GM11168 (cell line): ENCODE measurements at regions not wholly inside any gene's neighbourhood (a gene's known extent, or its start where the extent isn't known, plus 50 kb on each side); places are given as distances from the start of the nearest gene placed in this dataset.

Source experiments
- in situ Hi-C: fragments of 300-500 bp; cut with MboI; formaldehyde crosslinking; loops from one replicate; pipeline ENCODE4 v1.12.0; 2022; ENCODE audit warnings: low sequenced_read_pairs; ENCODE audit not compliant: unreplicated experiment

DNA sequence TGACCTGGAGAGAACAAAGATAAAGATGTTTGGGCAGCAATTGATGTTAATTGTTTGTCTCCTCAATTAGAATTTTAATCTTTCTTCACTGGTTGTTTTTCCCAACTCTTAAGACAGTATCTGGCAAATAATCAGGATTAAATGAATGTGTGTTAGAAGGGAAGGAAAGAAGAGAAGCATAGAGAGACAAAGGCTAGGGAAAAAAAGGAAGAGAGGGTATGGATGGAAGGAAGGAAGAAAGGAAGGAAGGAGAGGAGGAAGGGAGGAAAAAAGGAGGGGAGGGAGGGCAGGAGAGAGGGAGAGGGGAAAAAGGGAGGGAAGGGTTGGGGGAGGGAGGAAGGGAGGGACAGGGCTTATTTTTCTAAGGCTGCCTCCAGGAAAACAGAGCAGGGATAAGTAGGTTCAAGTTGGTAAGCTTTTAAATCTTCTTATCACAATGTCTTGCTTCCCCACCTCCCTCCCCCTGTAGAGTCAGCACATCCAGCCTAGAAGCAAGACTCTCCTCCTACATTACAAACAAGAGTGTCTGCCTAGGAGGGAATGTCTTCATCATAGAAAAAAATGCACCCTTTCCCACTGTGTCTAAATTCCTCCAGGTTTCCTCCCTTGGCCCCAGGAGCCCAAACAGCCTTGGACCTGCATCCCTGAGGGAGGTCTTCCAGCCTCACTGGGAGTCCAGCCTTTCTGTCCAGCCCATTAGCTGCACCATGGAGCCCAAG is 447.8 kb upstream of the JARID2 start:
- in situ Hi-C loops = no loop called here

DNA sequence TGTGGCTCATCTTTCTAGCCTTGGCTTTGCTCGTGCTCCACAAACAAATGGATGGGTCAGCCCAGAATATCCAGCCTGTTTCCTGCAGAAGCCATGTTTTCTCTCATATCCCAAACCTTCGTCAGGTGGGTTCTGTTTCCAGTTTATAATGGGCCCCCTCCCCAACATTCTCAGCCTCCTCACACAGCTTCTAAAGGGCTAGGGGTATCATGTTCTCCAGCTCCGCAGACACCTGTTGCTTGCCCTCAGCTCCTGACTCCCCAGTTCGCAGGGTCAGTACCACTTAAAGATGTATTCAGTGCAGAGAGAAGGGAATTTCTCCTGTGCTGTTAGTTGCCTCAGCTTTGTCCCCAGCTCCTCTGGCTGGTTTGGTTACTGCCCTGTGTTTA is 447.3 kb upstream of the JARID2 start:
- in situ Hi-C loops = no loop called here

DNA sequence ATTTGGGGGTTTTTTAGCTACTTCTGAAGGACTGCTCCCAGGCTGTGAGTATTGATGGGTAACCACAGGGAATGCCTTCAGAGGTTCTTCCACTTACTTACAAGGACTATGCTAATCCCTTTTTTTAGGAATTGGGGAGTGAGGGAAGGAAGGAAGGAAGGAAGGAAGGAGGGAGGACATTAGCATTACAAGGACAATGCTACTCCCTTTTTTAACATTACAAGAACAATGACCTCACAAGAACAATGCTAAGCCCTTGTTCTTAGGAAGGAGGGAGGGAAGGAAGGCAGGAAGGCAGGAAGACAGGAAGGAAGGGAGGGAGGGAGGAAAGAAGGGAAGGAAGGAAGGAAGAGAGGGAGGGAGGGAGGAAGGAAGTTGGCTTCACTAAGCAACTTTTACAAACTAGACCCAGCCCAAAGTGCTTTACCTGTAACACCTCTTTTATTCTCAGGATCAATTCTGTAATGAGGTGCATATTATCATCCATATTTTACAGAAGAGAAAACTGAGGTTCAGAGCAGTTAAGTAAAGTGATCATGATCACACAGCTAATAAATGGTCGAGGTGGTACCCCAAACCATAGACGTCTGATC is 446.8 kb upstream of the JARID2 start:
- in situ Hi-C loops = no loop called here

DNA sequence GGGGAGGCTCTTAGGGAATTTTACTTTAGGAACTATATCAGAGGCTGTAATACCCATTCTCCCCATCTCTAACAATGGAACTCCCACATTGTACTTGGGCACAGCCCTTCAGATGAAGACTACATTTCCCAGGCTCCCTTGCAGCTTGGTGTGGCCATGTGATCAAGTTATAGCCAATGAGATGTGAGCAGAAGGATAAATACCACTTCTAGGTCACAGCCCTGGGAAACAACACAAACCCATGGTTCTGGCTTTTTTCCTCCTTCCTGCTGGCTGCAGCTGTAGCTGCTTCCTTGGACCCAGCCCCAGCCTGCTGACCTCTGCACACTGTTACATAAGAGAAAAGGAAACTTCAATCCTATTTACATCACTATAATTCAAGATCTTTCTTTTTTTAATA is 445.9 kb upstream of the JARID2 start:
- in situ Hi-C loops = no loop called here

DNA sequence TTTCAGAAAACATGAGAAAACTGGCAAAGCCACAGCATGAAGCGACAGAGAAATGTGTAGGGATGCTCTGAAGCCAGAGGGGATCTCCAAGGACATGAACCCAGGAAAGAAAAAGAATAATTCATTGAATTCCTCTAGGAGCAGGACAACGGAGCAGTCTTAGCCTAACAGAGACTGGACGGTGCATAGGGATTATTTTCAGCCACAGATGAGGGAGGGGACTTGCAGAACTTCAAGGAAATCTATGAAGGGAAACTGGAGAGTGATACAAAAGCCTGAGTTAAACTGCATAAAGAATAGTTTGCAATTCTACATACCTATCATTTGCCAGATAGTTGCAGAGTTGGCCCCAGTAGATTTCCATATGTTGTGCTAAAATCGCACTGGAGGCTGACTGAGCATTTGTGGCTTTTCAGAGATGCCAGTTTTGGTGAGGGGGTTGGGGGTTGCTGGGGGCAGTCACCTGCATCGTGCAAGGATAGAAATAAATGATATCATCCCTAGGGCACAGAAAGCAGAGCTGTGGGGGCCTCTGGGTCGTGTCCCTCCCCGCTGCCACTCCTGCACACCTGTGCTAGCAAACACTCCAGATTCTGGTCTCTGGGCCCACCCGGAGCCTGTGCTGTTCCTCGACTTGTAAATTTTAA is 443.2 kb upstream of the JARID2 start:
- in situ Hi-C loops = no loop called here

DNA sequence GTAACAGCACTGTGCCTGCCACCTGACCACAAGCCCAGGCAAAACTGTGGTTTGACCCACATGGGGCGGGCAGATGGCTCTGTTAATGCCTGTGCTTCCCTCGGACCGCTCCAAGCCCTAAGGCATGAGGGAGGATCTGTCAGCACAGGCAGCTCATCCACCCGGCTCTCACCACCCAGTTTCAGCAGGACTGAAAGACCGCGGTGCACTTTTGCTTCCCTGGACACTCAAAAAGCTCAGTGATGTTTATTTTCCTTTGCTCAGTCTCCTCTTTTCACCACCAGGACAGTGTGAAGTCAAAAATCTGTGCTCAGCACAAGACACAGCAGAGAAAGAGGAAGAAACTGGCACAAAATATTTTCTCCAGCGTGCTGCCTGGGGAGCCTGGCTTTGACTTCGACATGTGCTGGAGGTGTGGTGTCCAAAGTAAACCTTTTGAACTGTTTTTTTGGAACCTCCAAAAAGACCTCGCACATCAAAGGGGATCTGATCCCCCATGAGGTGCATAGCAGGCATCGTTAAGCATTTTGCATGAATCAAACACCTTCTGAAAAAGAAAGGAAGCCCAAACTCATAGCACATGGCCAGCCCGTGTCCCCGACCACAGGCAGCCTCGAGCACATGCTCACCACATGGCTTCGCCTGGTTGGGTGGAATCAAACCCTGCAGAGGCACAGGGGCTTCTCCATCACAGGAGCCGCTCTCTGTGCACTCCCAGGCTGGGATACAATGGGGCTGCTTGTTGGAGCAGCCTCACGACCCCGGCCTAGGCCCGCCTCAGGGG is 441.7 kb upstream of the JARID2 start:
- in situ Hi-C loops = no loop called here

DNA sequence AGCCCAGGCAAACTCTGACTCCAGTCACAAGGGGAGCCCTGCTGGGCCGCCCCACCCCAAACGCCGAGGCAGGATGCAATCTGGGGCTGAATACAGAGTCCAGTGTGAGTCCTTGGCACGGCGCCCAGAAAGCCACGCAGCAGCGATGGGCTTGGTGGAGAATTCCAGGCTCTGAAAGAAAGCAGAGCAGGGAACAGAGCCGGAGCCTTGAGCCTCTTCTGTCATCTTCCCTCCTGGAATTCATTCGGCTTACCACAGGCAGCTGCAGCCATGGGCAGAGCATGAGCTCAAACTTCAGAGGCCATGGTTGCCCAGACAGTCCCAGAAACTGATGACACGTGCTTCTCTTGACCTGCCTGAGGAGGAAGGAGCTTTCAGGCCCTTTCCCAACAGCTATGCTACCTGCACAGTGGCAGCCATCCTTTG is 441.1 kb upstream of the JARID2 start:
- in situ Hi-C loops = no loop called here

DNA sequence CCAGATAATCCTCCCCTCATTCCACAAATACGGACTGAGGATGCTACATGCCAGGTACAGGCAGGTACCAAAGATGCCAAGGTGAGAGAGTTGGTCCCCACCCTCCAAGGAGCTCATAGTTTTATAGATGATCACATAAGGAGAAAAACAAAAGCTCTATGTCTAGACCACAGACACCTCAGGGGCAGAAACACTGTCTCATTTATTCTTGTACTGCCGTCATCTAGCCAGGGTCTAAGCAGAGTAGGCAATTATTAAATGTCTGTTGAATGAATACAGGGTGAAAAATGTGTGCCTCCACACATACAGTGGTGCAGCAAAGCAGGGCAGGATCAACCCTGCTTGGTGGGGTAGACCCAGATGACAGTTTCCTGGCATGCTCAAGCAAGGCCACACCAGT is 439.8 kb upstream of the JARID2 start:
- in situ Hi-C loops = no loop called here

DNA sequence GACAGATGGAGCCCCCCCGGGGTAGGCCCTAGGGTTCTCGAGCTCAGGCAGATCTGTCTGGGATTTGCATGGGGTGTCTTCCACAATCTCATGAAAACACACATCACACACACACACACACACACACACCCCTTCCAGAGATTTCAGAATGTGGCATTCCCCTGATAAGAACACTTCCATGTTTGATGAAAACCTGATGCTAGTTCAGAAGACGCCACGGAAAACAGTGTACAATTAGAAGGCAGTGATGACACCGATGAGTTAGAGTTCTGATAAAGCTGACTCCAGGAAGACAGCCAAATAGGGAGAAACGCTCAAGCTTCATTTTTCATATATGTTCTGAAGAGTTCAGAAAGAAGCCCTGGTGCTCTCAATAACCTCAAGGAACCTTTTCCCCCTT is 438.7 kb upstream of the JARID2 start:
- in situ Hi-C loops = no loop called here

DNA sequence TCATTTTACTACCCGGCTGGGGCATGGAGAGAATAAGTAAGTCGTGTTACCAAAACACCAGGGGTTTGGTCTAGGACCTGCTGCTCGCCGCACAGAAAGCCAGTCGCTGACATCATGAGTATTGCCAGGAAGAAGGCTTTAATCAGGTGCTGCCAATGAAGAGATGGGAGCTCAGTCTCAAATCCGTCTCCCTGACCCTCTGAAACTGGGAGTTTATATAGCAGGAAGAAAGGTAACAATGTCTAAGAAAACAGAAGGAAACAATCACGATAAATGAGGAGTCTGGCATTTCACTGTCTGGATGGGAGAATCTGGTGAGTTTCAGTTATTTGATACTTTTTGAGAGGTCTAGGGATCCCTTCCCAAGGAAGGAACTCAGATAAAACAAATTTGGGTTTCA is 437.9 kb upstream of the JARID2 start:
- in situ Hi-C loops = no loop called here

DNA sequence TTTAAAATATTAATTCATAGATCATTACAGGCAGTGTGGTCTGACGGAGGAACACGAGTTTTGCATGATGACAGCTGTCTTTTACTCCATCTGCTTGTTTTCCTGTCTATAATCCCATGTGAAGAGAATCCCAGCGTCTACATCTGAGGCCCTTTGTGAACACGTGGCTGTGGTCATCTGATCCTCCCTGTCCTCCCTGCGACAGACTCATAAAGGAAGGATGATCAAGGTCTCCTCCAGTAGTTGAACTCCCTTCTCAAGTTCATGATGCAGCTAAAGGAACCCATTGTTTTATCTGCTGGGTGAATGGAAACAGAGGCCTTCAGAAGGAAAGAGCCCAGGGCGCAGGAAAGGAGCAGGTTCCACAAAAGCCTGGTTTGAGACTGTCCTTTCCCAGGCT is 435.8 kb upstream of the JARID2 start:
- in situ Hi-C loops = no loop called here

DNA sequence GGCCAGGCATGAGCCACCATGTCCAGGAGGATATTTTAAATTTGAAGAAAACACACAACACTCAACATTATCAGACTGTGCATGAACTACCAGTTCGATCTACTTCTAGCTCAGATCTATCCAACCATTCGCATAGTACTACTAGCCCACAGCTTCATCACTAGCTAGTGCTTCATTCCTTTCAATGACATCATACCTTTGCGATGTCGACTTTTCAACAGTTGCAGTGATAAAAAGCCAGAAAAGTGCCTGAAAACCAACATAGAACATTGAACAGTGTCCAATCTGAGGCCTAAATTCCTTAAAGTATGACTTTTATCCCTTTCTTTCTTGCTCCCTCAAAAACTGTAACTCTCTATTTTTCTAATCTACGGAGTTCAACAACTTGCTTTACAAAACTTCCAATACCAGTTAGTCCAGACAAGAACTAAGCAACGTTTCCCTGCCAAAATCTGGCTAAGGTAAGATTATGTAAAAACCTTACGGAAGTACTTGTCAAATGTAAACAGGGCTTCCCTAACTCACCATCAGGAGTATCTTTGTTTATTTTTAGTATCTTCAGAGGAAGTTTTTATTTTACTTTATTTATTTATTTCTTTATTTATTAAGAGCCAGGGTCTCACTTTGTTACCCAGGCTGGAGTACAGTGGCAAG is 434.0 kb upstream of the JARID2 start:
- in situ Hi-C loops = no loop called here

DNA sequence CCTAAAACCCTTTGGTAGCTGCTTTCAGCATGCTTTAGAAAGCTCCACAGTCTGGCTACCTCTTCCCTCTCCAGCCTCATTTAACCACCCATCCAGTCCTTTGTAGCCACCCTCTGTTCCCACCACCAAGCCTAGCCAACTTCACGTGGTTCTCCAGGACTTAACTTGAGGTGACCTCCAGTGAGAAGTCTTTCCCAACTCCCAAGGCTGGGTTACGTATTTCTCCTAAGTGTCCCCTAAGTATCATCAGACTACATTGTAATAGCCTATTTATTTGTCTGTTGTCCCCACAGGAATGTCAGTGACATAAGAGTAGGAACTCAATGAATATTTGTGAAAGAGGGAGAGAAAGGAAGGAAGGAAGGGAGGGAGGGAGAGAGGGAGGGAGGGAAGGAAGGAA is 431.9 kb upstream of the JARID2 start:
- in situ Hi-C loops = no loop called here

DNA sequence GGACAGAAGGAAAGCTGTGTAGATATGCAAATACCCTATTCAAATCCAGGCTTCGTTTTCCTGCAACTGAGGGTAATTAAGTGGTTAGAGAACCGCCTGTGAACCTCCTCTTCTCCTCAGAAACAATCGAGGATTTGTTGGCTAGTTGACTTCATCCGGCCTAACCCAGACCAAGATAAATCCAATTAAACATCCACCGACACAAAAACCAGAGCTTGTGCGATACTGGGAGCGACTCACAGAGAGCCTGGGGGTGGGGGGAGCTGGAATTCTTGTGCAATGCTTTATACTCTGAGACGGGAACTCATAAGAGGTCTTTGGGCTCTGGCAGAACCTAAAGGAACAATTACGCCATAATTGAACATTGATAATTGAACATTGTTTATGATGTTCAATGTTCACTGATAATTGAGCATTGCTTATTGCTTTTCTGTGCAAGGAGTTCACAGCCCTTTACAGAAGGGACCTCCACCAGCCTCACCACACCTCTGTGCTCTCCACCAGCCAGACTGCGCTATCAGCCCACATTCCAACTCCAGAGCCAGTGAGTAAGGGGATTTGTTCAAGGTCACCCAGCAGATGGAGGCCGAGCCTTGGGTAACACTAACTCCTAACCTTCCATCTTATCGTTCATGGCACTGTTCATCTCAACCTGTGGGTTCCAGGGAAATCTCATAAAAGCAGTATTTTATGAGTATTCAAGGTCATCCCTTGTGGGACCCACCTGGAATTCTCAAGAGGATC is 429.6 kb upstream of the JARID2 start:
- in situ Hi-C loops = no loop called here

DNA sequence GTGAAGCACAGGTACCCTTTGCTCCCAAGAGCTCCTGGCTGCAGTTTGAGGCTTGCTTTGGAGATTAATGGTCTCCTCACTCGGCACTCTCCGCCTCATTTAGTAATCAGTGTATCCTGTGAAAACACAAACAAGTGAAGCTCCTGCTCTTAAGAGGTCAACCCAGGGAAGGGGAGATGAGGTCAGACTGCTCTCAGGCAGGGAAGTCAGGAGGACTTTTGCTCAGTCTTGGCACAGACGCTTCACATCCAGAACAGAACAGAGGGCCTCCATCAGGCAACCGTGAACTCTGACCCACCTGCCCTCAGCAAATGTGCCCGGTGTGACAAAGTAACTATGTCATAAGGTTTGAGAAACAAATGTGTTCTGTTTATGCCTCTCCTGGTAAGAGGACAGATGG is 428.8 kb upstream of the JARID2 start:
- in situ Hi-C loops = no loop called here

DNA sequence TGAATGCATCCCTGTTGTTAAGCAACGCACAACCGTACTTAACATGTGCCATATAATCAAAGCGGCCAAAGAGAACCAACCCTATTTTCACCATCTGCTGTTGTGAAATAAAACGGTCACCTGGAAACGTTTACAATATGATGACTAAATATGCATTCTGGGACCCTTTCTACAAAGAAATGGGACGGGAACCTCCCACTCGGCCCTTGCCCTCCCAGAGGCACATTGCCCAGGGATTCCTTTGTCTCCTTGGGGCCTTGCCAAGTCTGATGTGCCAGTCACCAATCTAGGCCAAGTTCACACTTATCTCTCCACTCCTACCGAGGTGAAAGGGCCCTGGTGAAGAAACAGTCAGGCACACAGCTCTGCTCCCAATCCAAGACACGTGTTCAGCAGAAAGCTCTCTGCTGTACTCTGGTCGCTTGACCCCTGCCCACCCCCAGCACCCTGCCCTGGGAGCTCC is 427.4 kb upstream of the JARID2 start:
- in situ Hi-C loops = no loop called here

DNA sequence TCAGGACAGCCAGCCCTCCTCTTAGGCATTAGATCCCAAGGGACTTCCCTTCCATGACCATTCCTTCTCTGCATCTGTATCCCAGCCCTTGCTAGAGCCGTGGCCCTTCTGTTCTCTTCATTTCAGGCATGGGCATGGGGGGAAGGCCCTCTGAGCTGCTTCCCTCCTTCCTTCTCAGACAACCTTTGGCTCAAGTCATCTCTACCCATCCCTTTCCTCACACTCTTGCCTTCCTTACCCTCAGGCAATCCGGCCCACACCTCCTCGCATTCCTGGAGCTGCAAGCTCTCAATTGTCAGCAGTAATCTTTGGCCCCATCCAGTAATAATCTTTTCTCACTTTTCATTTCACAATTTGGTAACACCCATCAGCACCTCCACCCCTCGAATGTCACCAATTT is 426.9 kb upstream of the JARID2 start:
- in situ Hi-C loops = no loop called here

DNA sequence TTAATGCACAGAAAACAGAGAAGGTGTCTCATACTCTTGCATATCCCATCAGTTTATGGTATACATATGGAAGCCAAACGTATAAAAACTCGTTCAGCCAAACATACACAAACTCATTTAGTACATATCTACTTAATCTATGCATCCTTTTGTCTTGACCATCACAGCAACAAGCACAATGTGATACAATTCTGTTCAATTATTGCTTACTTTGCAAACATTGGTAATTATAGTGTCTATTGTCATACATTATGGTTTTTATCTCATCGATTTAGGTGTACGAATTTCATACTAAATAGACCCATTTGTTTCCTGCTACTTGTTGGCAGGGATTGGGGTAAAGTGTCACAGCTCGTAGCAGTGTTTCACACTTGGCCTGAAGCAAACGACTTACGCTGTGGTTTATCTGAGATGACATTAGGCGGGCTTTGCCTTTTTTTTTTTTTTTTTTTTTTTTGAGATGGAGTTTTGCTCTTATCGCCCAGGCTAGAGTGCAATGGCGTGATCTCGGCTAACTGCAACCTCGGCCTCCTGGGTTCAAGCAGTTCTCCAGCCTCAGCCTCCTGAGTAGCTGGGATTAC is 425.9 kb upstream of the JARID2 start:
- in situ Hi-C loops = no loop called here

DNA sequence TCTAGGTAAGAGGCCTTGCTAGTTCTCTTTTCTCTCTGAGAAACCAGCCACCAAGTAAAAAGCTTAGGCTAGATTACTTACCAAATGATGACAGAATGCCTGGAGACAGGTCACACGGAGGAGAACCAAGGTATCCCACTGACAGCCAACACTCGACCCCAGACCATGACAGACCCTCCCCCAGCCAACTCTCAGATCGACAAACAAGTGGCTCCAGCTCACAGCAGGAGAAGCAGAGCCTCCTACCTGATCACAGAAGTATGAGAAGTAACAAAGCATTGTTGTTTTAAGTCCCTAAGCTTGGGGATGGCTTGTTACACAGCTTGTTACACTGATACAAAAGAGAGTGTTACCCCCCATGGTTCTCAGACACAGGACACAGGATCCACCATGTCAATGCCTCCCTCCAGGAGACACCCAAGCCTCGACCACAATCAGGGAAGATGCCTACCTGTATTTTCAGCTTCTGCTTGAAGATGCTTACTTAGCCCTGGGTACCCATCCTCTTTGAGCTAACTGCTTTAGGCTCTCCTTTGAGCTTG is 423.8 kb upstream of the JARID2 start:
- in situ Hi-C loops = no loop called here
